Mammary epithelial cell (primary cell): ENCODE measurements at regions not wholly inside any gene's neighbourhood (a gene's known extent, or its start where the extent isn't known, plus 50 kb on each side); places are given as distances from the start of the nearest gene placed in this dataset.
A peak's percentile ranks its signal among the peaks of the same experiment; 100 is the strongest.

Experiments used
- CTCF ChIP-seq, 2 donors: IDR thresholded peaks in 1 of 2; conservative IDR thresholded peaks in 1 of 2; 2 replicates each; pipeline ENCODE4 v1.5.1; 2011 to 2012; ENCODE audit warnings: inconsistent platforms in 2 of 2, low read length in 2 of 2, mild to moderate bottlenecking in 2 of 2, control low read depth in 1 of 2, low read depth in 1 of 2; ENCODE audit not compliant: insufficient read depth in 1 of 2; ENCODE audit errors: extremely low read depth in 1 of 2
- EZH2 ChIP-seq: IDR thresholded peaks from 2 replicates; pipeline ENCODE4 v1.6.1; 2012; ENCODE audit warnings: low read length, inconsistent platforms, borderline replicate concordance

- TF ChIP-seq CTCF (conservative IDR thresholded peaks at IDR 0.05 in 1 of 2, IDR thresholded peaks at IDR 0.05 in 1 of 2; ENCODE audit: extremely low read depth in 1 of 2, insufficient read depth in 1 of 2, low read depth in 1 of 2, low read length in 2 of 2) (peak in 1 of 2 donors; percentile 15), EZH2 (no peak)
Measured at GRCh38 chr21:38170704-38171682, 85.8 kb upstream of the KCNJ15 start.
